ENCODE measurements at regions not wholly inside any gene's neighbourhood (a gene's known extent, or its start where the extent isn't known, plus 50 kb on each side); places are given as distances from the start of the nearest gene placed in this dataset.

GRCh38 chr7:121540138-121540537, 144.0 kb upstream of the FAM3C start:
- Histone ChIP-seq H3K36me3 (no peaks in the 10 kb centered on the region), H3K27me3 (no peaks in the 10 kb centered on the region), H3K4me1 (no peaks in the 10 kb centered on the region), H3K4me3 (no peak overlapping the region), H3K9me3 (no peaks in the 10 kb centered on the region), H3K27ac (replicated peaks in 1 of 4) (no peak overlapping the region)
- 94% methylated on average over 1 of the region's 1 CpG for WGBS
- intact Hi-C loops (cut with DNase I), result no loop called here
- DNase-seq (ENCODE audit: extremely low spot score), result no peak
- no peak for TF ChIP-seq EP300 (IDR thresholded peaks at IDR 0.05)
- TF ChIP-seq POLR2A (IDR thresholded peaks at IDR 0.05; ENCODE audit: low read depth), result no peak
- TF ChIP-seq, protein P1, sequence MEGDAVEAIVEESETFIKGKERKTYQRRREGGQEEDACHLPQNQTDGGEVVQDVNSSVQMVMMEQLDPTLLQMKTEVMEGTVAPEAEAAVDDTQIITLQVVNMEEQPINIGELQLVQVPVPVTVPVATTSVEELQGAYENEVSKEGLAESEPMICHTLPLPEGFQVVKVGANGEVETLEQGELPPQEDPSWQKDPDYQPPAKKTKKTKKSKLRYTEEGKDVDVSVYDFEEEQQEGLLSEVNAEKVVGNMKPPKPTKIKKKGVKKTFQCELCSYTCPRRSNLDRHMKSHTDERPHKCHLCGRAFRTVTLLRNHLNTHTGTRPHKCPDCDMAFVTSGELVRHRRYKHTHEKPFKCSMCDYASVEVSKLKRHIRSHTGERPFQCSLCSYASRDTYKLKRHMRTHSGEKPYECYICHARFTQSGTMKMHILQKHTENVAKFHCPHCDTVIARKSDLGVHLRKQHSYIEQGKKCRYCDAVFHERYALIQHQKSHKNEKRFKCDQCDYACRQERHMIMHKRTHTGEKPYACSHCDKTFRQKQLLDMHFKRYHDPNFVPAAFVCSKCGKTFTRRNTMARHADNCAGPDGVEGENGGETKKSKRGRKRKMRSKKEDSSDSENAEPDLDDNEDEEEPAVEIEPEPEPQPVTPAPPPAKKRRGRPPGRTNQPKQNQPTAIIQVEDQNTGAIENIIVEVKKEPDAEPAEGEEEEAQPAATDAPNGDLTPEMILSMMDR (IDR thresholded peaks at IDR 0.05), result no peak
- no peak for TF ChIP-seq POLR2AphosphoS5 (IDR thresholded peaks at IDR 0.05)

GRCh38 chr7:121537031-121537430, 140.9 kb upstream of the FAM3C start:
- Histone ChIP-seq H3K27me3 (no peaks in the 10 kb centered on the region), H3K36me3 (no peaks in the 10 kb centered on the region), H3K9me3 (no peaks in the 10 kb centered on the region), H3K27ac (replicated peaks in 1 of 4) (no peak overlapping the region), H3K4me3 (no peak overlapping the region), H3K4me1 (no peaks in the 10 kb centered on the region)
- TF ChIP-seq EP300 (IDR thresholded peaks at IDR 0.05) (no peak), POLR2AphosphoS5 (IDR thresholded peaks at IDR 0.05) (no peak), POLR2A (IDR thresholded peaks at IDR 0.05; ENCODE audit: low read depth) (no peak)
- TF ChIP-seq, protein P1 (IDR thresholded peaks at IDR 0.05), result no peak
- 26% methylated on average over 1 of the region's 1 CpG for WGBS
- no peak for DNase-seq (ENCODE audit: extremely low spot score)
- intact Hi-C loops (cut with DNase I), result no loop called here

GRCh38 chr7:121531175-121532070, 135.3 kb upstream of the FAM3C start:
- no peak overlapping the region for H3K4me3 ChIP-seq
- 79% methylated on average over 10 of the region's 10 CpGs for WGBS
- TF ChIP-seq POLR2AphosphoS5 (IDR thresholded peaks at IDR 0.05) (no peak), POLR2A (IDR thresholded peaks at IDR 0.05; ENCODE audit: low read depth) (no peak), EP300 (IDR thresholded peaks at IDR 0.05) (no peak)
- TF ChIP-seq, protein P1 (IDR thresholded peaks at IDR 0.05), result no peak
- no peaks in the 10 kb centered on the region for H3K9me3 ChIP-seq
- intact Hi-C loops (cut with DNase I), result no loop called here
- H3K27ac ChIP-seq (replicated peaks in 1 of 4), result no peak overlapping the region
- H3K36me3 ChIP-seq, result no peaks in the 10 kb centered on the region
- H3K27me3 ChIP-seq, result no peaks in the 10 kb centered on the region
- no peaks in the 10 kb centered on the region for H3K4me1 ChIP-seq
- no peak for DNase-seq (ENCODE audit: extremely low spot score)

GRCh38 chr7:121530227-121531174, 134.4 kb upstream of the FAM3C start:
- WGBS, result 55% methylated on average over 4 of the region's 4 CpGs
- intact Hi-C loops (cut with DNase I), result no loop called here
- no peak for DNase-seq (ENCODE audit: extremely low spot score)
- TF ChIP-seq, protein P1 (IDR thresholded peaks at IDR 0.05), result no peak
- no peak for TF ChIP-seq POLR2A (IDR thresholded peaks at IDR 0.05; ENCODE audit: low read depth)
- TF ChIP-seq EP300 (IDR thresholded peaks at IDR 0.05), result no peak
- no peak for TF ChIP-seq POLR2AphosphoS5 (IDR thresholded peaks at IDR 0.05)
- Histone ChIP-seq H3K36me3 (no peaks in the 10 kb centered on the region), H3K9me3 (no peaks in the 10 kb centered on the region), H3K27ac (replicated peaks in 1 of 4) (no peak overlapping the region), H3K4me1 (no peaks in the 10 kb centered on the region), H3K27me3 (no peaks in the 10 kb centered on the region), H3K4me3 (no peak overlapping the region)

Measured in esophagus muscularis mucosa (tissue), 4 donors.